HEK293 (cell line): ENCODE measurements at regions not wholly inside any gene's neighbourhood (a gene's known extent, or its start where the extent isn't known, plus 50 kb on each side); places are given as distances from the start of the nearest gene placed in this dataset.
A peak's percentile ranks its signal among the peaks of the same experiment; 100 is the strongest.

ENCODE experiments used
- FEZF1 ChIP-seq: fragments of 450-650 bp; formaldehyde crosslinking; IDR thresholded peaks from 2 replicates; pipeline ENCODE4 v1.5.1; 2016; ENCODE audit warnings: missing biosample characterization, missing genetic modification characterization
- GLIS2 ChIP-seq: fragments of 450-650 bp; formaldehyde crosslinking; IDR thresholded peaks from 2 replicates; pipeline ENCODE4 v1.5.1; 2016; ENCODE audit warnings: missing biosample characterization, missing genetic modification characterization
- HOXA7 ChIP-seq: sonication (generic); formaldehyde crosslinking; IDR thresholded peaks from 2 replicates; pipeline ENCODE4 v1.8.1; 2022; ENCODE audit warnings: missing genetic modification reagents, borderline replicate concordance
- REPIN1 ChIP-seq: fragments of 450-650 bp; formaldehyde crosslinking; IDR thresholded peaks from 2 replicates; pipeline ENCODE4 v1.5.1; 2017; ENCODE audit warnings: missing biosample characterization, missing genetic modification characterization, low read depth
- SP3 ChIP-seq: fragments of 450-650 bp; formaldehyde crosslinking; IDR thresholded peaks from 2 replicates; pipeline ENCODE4 v1.5.1; 2016; ENCODE audit warnings: missing biosample characterization, missing genetic modification characterization
- ZFP3 ChIP-seq: fragments of 450-650 bp; formaldehyde crosslinking; IDR thresholded peaks from 2 replicates; pipeline ENCODE4 v1.5.1; 2016; ENCODE audit warnings: low read depth, missing biosample characterization, missing genetic modification characterization
- ZFP69B ChIP-seq: fragments of 450-650 bp; formaldehyde crosslinking; IDR thresholded peaks from 2 replicates; pipeline ENCODE4 v1.5.1; 2016; ENCODE audit warnings: missing biosample characterization, missing genetic modification characterization
- ZNF10 ChIP-seq: fragments of 450-650 bp; formaldehyde crosslinking; IDR thresholded peaks from 2 replicates; pipeline ENCODE4 v1.5.1; 2017; ENCODE audit warnings: missing biosample characterization, missing genetic modification characterization
- ZNF157 ChIP-seq: fragments of 450-650 bp; formaldehyde crosslinking; IDR thresholded peaks from 2 replicates; pipeline ENCODE4 v1.5.1; 2016; ENCODE audit warnings: missing biosample characterization, missing genetic modification characterization
- ZNF169 ChIP-seq: fragments of 450-650 bp; formaldehyde crosslinking; IDR thresholded peaks from 2 replicates; pipeline ENCODE4 v1.5.1; 2016; ENCODE audit warnings: missing biosample characterization, missing genetic modification characterization
- ZNF174 ChIP-seq: fragments of 450-650 bp; formaldehyde crosslinking; IDR thresholded peaks from 2 replicates; pipeline ENCODE4 v1.5.0; 2017; ENCODE audit warnings: missing biosample characterization, mild to moderate bottlenecking, missing genetic modification characterization
- ZNF175 ChIP-seq: fragments of 450-650 bp; formaldehyde crosslinking; IDR thresholded peaks from 2 replicates; pipeline ENCODE4 v1.5.1; 2016; ENCODE audit warnings: missing biosample characterization, missing genetic modification characterization
- ZNF239 ChIP-seq: fragments of 450-650 bp; formaldehyde crosslinking; IDR thresholded peaks from 2 replicates; pipeline ENCODE4 v1.5.1; 2016; ENCODE audit warnings: missing biosample characterization, missing genetic modification characterization
- ZNF311 ChIP-seq: fragments of 450-650 bp; formaldehyde crosslinking; IDR thresholded peaks from 2 replicates; pipeline ENCODE4 v1.5.1; 2017; ENCODE audit warnings: missing biosample characterization, missing genetic modification characterization, borderline replicate concordance
- ZNF341 ChIP-seq: fragments of 450-650 bp; formaldehyde crosslinking; IDR thresholded peaks from 2 replicates; pipeline ENCODE4; 2016; ENCODE audit warnings: low read depth, missing biosample characterization, missing genetic modification characterization
- ZNF37A ChIP-seq: fragments of 450-650 bp; IDR thresholded peaks from 2 replicates; pipeline ENCODE4 v1.5.1; 2018; ENCODE audit warnings: missing biosample characterization, missing genetic modification characterization
- ZNF48 ChIP-seq: fragments of 450-650 bp; formaldehyde crosslinking; IDR thresholded peaks from 2 replicates; pipeline ENCODE4 v1.5.1; 2016; ENCODE audit warnings: missing biosample characterization, missing genetic modification characterization
- ZNF501 ChIP-seq: fragments of 450-650 bp; formaldehyde crosslinking; IDR thresholded peaks from 2 replicates; pipeline ENCODE4 v1.5.1; 2016; ENCODE audit warnings: missing biosample characterization, missing genetic modification characterization
- ZNF629 ChIP-seq: fragments of 450-650 bp; formaldehyde crosslinking; IDR thresholded peaks from 2 replicates; pipeline ENCODE4 v1.5.1; 2017; ENCODE audit warnings: missing biosample characterization, missing genetic modification characterization
- ZNF701 ChIP-seq: fragments of 450-650 bp; formaldehyde crosslinking; IDR thresholded peaks from 2 replicates; pipeline ENCODE4 v1.5.1; 2016; ENCODE audit warnings: missing biosample characterization, missing genetic modification characterization
- ZNF704 ChIP-seq: fragments of 450-650 bp; formaldehyde crosslinking; IDR thresholded peaks from 2 replicates; pipeline ENCODE4 v1.5.1; 2016; ENCODE audit warnings: missing biosample characterization, missing genetic modification characterization
- ZNF707 ChIP-seq: fragments of 450-650 bp; formaldehyde crosslinking; IDR thresholded peaks from 2 replicates; pipeline ENCODE4 v1.5.1; 2016; ENCODE audit warnings: missing biosample characterization, missing genetic modification characterization
- ZNF785 ChIP-seq: fragments of 450-650 bp; formaldehyde crosslinking; IDR thresholded peaks from 2 replicates; pipeline ENCODE4 v1.5.1; 2016; ENCODE audit warnings: missing biosample characterization, missing genetic modification characterization
- ZNF792 ChIP-seq: fragments of 450-650 bp; formaldehyde crosslinking; IDR thresholded peaks from 2 replicates; pipeline ENCODE4 v1.5.1; 2016; ENCODE audit warnings: missing biosample characterization, missing genetic modification characterization
- ZSCAN23 ChIP-seq: fragments of 450-650 bp; formaldehyde crosslinking; IDR thresholded peaks from 2 replicates; pipeline ENCODE4 v1.5.1; 2016; ENCODE audit warnings: missing biosample characterization, missing genetic modification characterization
- ZSCAN30 ChIP-seq: fragments of 450-650 bp; IDR thresholded peaks from 2 replicates; pipeline ENCODE4 v1.5.1; 2018; ENCODE audit warnings: missing biosample characterization, mild to moderate bottlenecking, missing genetic modification characterization, moderate library complexity
- TF ChIP-seq, protein P1 (sequence below): fragments of 450-650 bp; formaldehyde crosslinking; IDR thresholded peaks from 2 replicates; pipeline ENCODE4 v1.5.1; 2016; ENCODE audit warnings: missing biosample characterization, missing genetic modification characterization, borderline replicate concordance
- TF ChIP-seq, protein P2 (sequence below): fragments of 450-650 bp; formaldehyde crosslinking; IDR thresholded peaks from 2 replicates; pipeline ENCODE4 v1.5.1; 2016; ENCODE audit warnings: missing biosample characterization, missing genetic modification characterization
- TF ChIP-seq, protein P3 (sequence below): fragments of 450-650 bp; formaldehyde crosslinking; IDR thresholded peaks from 2 replicates; pipeline ENCODE4 v1.5.1; 2016; ENCODE audit warnings: missing biosample characterization, missing genetic modification characterization, borderline replicate concordance
- TF ChIP-seq, protein P4 (sequence below): fragments of 450-650 bp; formaldehyde crosslinking; conservative IDR thresholded peaks from 2 replicates; pipeline ENCODE4 v1.5.1; 2016; ENCODE audit warnings: low read depth, missing biosample characterization, missing genetic modification characterization

DNA sequence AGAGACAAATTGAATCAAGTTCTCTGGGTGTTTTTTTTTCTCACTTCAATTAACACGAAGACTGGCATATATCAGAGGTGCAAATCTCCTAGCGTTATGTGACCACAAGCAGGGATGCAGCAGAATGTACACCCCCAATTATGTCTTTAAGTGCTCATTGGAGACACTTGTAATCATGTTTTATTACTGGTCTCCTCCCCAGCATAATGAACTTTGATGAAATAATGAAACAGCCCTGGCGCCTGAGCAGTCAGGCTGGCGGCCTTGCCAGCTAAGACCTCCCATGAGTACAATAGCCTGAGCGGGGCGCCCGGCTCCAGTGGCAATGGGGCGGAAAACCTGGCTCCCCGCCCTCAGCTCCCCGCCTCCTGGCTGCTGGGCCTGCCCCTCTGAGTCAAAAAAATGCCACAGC is 209.4 kb upstream of the MSX2 start (continued):
- no peak for TF ChIP-seq ZNF704 (tag by site-specific recombination)
- peak; percentile 82 for TF ChIP-seq ZSCAN30 (tag by site-specific recombination)
- TF ChIP-seq, protein P1, sequence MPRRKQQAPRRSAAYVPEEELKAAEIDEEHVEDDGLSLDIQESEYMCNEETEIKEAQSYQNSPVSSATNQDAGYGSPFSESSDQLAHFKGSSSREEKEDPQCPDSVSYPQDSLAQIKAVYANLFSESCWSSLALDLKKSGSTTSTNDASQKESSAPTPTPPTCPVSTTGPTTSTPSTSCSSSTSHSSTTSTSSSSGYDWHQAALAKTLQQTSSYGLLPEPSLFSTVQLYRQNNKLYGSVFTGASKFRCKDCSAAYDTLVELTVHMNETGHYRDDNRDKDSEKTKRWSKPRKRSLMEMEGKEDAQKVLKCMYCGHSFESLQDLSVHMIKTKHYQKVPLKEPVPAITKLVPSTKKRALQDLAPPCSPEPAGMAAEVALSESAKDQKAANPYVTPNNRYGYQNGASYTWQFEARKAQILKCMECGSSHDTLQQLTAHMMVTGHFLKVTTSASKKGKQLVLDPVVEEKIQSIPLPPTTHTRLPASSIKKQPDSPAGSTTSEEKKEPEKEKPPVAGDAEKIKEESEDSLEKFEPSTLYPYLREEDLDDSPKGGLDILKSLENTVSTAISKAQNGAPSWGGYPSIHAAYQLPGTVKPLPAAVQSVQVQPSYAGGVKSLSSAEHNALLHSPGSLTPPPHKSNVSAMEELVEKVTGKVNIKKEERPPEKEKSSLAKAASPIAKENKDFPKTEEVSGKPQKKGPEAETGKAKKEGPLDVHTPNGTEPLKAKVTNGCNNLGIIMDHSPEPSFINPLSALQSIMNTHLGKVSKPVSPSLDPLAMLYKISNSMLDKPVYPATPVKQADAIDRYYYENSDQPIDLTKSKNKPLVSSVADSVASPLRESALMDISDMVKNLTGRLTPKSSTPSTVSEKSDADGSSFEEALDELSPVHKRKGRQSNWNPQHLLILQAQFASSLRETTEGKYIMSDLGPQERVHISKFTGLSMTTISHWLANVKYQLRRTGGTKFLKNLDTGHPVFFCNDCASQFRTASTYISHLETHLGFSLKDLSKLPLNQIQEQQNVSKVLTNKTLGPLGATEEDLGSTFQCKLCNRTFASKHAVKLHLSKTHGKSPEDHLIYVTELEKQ: peak; percentile 91
- peak; percentile 77 for TF ChIP-seq ZFP69B (tag by site-specific recombination)
- TF ChIP-seq REPIN1: no peak
- TF ChIP-seq ZSCAN23 (tag by site-specific recombination): peak; percentile 93; the same call in 1 of the 2 replicates
- TF ChIP-seq ZNF37A (tag by site-specific recombination): no peak
- TF ChIP-seq, protein P2, sequence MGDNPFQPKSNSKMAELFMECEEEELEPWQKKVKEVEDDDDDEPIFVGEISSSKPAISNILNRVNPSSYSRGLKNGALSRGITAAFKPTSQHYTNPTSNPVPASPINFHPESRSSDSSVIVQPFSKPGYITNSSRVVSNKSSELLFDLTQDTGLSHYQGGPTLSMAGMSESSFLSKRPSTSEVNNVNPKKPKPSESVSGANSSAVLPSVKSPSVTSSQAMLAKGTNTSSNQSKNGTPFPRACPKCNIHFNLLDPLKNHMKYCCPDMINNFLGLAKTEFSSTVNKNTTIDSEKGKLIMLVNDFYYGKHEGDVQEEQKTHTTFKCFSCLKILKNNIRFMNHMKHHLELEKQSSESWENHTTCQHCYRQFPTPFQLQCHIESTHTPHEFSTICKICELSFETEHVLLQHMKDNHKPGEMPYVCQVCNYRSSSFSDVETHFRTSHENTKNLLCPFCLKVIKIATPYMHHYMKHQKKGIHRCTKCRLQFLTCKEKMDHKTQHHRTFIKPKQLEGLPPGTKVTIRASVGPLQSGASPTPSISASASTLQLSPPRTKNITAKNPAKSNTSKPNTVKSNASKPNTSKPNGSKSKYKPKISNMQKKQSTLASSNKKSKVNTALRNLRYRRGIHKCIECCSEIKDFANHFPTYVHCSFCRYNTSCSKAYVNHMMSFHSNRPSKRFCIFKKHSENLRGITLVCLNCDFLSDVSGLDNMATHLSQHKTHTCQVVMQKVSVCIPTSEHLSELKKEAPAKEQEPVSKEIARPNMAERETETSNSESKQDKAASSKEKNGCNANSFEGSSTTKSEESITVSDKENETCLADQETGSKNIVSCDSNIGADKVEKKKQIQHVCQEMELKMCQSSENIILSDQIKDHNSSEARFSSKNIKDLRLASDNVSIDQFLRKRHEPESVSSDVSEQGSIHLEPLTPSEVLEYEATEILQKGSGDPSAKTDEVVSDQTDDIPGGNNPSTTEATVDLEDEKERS: no peak
- TF ChIP-seq ZNF785 (tag by site-specific recombination): no peak
- TF ChIP-seq ZNF629 (tag by site-specific recombination): peak; percentile 89
- no peak for TF ChIP-seq ZNF157 (tag by site-specific recombination)
- peak; percentile 62 for TF ChIP-seq GLIS2 (tag by site-specific recombination)
- TF ChIP-seq HOXA7 (CRISPR knock-in tag): no peak
- TF ChIP-seq, protein P3, sequence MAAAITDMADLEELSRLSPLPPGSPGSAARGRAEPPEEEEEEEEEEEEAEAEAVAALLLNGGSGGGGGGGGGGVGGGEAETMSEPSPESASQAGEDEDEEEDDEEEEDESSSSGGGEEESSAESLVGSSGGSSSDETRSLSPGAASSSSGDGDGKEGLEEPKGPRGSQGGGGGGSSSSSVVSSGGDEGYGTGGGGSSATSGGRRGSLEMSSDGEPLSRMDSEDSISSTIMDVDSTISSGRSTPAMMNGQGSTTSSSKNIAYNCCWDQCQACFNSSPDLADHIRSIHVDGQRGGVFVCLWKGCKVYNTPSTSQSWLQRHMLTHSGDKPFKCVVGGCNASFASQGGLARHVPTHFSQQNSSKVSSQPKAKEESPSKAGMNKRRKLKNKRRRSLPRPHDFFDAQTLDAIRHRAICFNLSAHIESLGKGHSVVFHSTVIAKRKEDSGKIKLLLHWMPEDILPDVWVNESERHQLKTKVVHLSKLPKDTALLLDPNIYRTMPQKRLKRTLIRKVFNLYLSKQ (tag by site-specific recombination): no peak
- peak; percentile 62; the same call in 1 of the 2 replicates for TF ChIP-seq ZNF10 (tag by site-specific recombination)
- TF ChIP-seq ZFP3 (tag by site-specific recombination): no peak
- no peak for TF ChIP-seq ZNF792 (tag by site-specific recombination)
- no peak for TF ChIP-seq ZNF707
- TF ChIP-seq ZNF169 (tag by site-specific recombination): no peak
- 0 out of 2 replicates have a peak, but pooled peaks have one; percentile 40 for TF ChIP-seq ZNF501
- peak; percentile 98 for TF ChIP-seq FEZF1 (tag by site-specific recombination)
- TF ChIP-seq ZNF239 (tag by site-specific recombination): no peak
- no peak for TF ChIP-seq ZNF311 (tag by site-specific recombination)
- TF ChIP-seq SP3 (tag by site-specific recombination): no peak
- TF ChIP-seq ZNF174 (tag by site-specific recombination): no peak
- no peak for TF ChIP-seq ZNF48 (tag by site-specific recombination)
- TF ChIP-seq, protein P4, sequence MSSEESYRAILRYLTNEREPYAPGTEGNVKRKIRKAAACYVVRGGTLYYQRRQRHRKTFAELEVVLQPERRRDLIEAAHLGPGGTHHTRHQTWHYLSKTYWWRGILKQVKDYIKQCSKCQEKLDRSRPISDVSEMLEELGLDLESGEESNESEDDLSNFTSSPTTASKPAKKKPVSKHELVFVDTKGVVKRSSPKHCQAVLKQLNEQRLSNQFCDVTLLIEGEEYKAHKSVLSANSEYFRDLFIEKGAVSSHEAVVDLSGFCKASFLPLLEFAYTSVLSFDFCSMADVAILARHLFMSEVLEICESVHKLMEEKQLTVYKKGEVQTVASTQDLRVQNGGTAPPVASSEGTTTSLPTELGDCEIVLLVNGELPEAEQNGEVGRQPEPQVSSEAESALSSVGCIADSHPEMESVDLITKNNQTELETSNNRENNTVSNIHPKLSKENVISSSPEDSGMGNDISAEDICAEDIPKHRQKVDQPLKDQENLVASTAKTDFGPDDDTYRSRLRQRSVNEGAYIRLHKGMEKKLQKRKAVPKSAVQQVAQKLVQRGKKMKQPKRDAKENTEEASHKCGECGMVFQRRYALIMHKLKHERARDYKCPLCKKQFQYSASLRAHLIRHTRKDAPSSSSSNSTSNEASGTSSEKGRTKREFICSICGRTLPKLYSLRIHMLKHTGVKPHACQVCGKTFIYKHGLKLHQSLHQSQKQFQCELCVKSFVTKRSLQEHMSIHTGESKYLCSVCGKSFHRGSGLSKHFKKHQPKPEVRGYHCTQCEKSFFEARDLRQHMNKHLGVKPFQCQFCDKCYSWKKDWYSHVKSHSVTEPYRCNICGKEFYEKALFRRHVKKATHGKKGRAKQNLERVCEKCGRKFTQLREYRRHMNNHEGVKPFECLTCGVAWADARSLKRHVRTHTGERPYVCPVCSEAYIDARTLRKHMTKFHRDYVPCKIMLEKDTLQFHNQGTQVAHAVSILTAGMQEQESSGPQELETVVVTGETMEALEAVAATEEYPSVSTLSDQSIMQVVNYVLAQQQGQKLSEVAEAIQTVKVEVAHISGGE: no peak
- no peak for TF ChIP-seq ZNF175 (tag by site-specific recombination)
- TF ChIP-seq ZNF341 (tag by site-specific recombination): peak; percentile 68
- no peak for TF ChIP-seq ZNF701 (tag by site-specific recombination)
